ENCODE measurements at regions not wholly inside any gene's neighbourhood (a gene's known extent, or its start where the extent isn't known, plus 50 kb on each side); places are given as distances from the start of the nearest gene placed in this dataset.
"Not testable (repeated sequence)": the region's sequence is repeated elsewhere in the genome, so short reads cannot be mapped to it uniquely, and the experiment has no call there.

- DNase-seq, result no peak
Measured at GRCh38 chr12:89870413-89871184, 162.0 kb upstream of the ATP2B1 start.

- DNase-seq, result not testable (repeated sequence)
Measured at GRCh38 chr12:89867611-89868010, 159.0 kb upstream of the ATP2B1 start.

GRCh38 chr12:89864411-89864810 is 155.8 kb upstream of the ATP2B1 start:
- DNase-seq, result no peak

- DNase-seq, result no peak
Measured at GRCh38 chr12:89863968-89864367, 155.3 kb upstream of the ATP2B1 start.

GRCh38 chr12:89863493-89863938 is 154.9 kb upstream of the ATP2B1 start:
- peak; percentile 44 to 54 for DNase-seq

- DNase-seq, result no peak
Measured at GRCh38 chr12:89862511-89863445, 154.1 kb upstream of the ATP2B1 start.

- DNase-seq, result peak in 1 of 2 donors; percentile 29
Measured at GRCh38 chr12:89861086-89861485, 152.4 kb upstream of the ATP2B1 start.

- DNase-seq, result no peak
Measured at GRCh38 chr12:89859508-89860220, 151.0 kb upstream of the ATP2B1 start.

- no peak for DNase-seq
Measured at GRCh38 chr12:89858718-89859117, 150.1 kb upstream of the ATP2B1 start.

- no peak for DNase-seq
Measured at GRCh38 chr12:89857652-89858274, 149.1 kb upstream of the ATP2B1 start.

- no peak for DNase-seq
Measured at GRCh38 chr12:89856431-89856830, 147.8 kb upstream of the ATP2B1 start.

- DNase-seq, result no peak
Measured at GRCh38 chr12:89848732-89849131, 140.1 kb upstream of the ATP2B1 start.

- DNase-seq, result no peak
Measured at GRCh38 chr12:89846473-89847055, 137.9 kb upstream of the ATP2B1 start.

GRCh38 chr12:89845767-89846166 is 137.1 kb upstream of the ATP2B1 start:
- no peak for DNase-seq

GRCh38 chr12:89845366-89845765 is 136.7 kb upstream of the ATP2B1 start:
- no peak for DNase-seq

GRCh38 chr12:89844539-89844938 is 135.9 kb upstream of the ATP2B1 start:
- no peak for DNase-seq

- no peak for DNase-seq
Measured at GRCh38 chr12:89840162-89840922, 131.7 kb upstream of the ATP2B1 start.

GRCh38 chr12:89839444-89839843 is 130.8 kb upstream of the ATP2B1 start:
- no peak for DNase-seq

GRCh38 chr12:89838833-89839232 is 130.2 kb upstream of the ATP2B1 start:
- DNase-seq, result no peak

- DNase-seq, result no peak
Measured at GRCh38 chr12:89836026-89836425, 127.4 kb upstream of the ATP2B1 start.

GRCh38 chr12:89834676-89835075 is 126.0 kb upstream of the ATP2B1 start:
- no peak for DNase-seq
